Panc1 (cell line): ENCODE measurements at regions not wholly inside any gene's neighbourhood (a gene's known extent, or its start where the extent isn't known, plus 50 kb on each side); places are given as distances from the start of the nearest gene placed in this dataset.

Experiments used
- CTCF ChIP-seq: fragments of 450-650 bp; IDR thresholded peaks from 2 replicates; pipeline ENCODE4 v1.5.1; 2017; ENCODE audit warnings: mild to moderate bottlenecking
- POLR2AphosphoS5 ChIP-seq: IDR thresholded peaks from 2 replicates; pipeline ENCODE4 v1.6.1; 2012; ENCODE audit warnings: mild to moderate bottlenecking, low read depth, low read length, moderate library complexity
- TCF7L2 ChIP-seq: IDR thresholded peaks from 2 replicates; pipeline ENCODE4 v1.6.1; 2011; ENCODE audit warnings: mild to moderate bottlenecking, low read depth, low read length, inconsistent platforms

- no peak for TF ChIP-seq CTCF
- no peak for TF ChIP-seq POLR2AphosphoS5
- TF ChIP-seq TCF7L2 = no peak
Measured at GRCh38 chr18:11454040-11454439, 155.4 kb upstream of the SLC35G4 start.
